ENCODE measurements at regions not wholly inside any gene's neighbourhood (a gene's known extent, or its start where the extent isn't known, plus 50 kb on each side); places are given as distances from the start of the nearest gene placed in this dataset.

DNA sequence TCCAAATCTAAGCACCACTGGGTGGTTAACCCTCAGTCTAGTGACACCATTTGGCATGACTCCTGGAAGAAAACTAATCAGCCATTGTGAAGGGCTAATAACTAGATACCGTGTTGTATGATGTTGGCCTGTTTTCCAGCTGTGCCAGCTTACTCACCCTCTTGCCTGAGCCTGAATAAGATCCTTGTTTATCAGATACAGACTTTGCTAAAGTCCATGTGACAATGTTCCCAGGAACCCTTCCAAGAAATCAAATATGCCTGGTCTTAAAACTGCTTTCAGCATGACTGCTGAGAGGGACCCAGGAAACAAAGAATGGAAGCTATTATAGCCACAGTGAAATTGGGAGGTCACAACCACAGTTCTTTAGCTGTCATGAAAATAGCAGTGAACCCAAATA, 640.8 kb upstream of the INTU start:
- DNase-seq, result no peak
- in situ Hi-C loops (cut with HindIII; ENCODE audit: low pct_ligation_motif_present, low sequenced_read_pairs), result no loop called here
- no peaks in the 10 kb centered on the region for H3K27me3 ChIP-seq (replicated peaks)

DNA sequence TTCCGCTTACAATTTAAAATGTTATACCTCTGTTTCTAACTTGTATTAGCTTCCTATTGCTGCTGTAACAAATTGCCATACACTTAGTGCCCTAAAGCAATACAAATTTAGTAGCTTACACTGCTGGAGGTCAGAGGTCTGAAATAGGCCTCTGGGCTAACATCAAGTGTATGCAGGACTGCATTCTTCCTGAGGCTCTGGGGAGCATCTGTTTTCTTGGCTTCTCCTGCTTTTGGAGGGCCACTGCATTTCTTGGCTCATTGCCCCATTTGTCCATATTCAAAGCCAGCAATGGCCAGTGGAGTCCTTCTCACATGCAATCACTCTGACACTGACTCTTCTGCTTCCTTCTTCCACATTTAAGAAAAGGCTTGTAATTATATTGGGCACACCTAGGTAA, 639.8 kb upstream of the INTU start:
- in situ Hi-C loops (cut with HindIII; ENCODE audit: low pct_ligation_motif_present, low sequenced_read_pairs), result no loop called here
- TF ChIP-seq, protein P1, sequence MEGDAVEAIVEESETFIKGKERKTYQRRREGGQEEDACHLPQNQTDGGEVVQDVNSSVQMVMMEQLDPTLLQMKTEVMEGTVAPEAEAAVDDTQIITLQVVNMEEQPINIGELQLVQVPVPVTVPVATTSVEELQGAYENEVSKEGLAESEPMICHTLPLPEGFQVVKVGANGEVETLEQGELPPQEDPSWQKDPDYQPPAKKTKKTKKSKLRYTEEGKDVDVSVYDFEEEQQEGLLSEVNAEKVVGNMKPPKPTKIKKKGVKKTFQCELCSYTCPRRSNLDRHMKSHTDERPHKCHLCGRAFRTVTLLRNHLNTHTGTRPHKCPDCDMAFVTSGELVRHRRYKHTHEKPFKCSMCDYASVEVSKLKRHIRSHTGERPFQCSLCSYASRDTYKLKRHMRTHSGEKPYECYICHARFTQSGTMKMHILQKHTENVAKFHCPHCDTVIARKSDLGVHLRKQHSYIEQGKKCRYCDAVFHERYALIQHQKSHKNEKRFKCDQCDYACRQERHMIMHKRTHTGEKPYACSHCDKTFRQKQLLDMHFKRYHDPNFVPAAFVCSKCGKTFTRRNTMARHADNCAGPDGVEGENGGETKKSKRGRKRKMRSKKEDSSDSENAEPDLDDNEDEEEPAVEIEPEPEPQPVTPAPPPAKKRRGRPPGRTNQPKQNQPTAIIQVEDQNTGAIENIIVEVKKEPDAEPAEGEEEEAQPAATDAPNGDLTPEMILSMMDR (IDR thresholded peaks at IDR 0.05; ENCODE audit: low read depth, low read length, missing control alignments), result no peak
- no peaks in the 10 kb centered on the region for H3K27me3 ChIP-seq (replicated peaks)
- DNase-seq, result no peak
- H3K36me3 ChIP-seq (replicated peaks), result no peaks in the 10 kb centered on the region
- H3K27ac ChIP-seq, result no peak overlapping the region
- no peak overlapping the region for H3K4me3 ChIP-seq (ENCODE audit: low read depth, low read length)

More for the DNA sequence above, 640.8 kb upstream of the INTU start:
- TF ChIP-seq, protein P1 (IDR thresholded peaks at IDR 0.05; ENCODE audit: low read depth, low read length, missing control alignments), result no peak
- Histone ChIP-seq H3K36me3 (replicated peaks) (no peaks in the 10 kb centered on the region), H3K4me3 (ENCODE audit: low read depth, low read length) (no peak overlapping the region), H3K27ac (no peak overlapping the region)

- in situ Hi-C loops (cut with HindIII; ENCODE audit: low pct_ligation_motif_present, low sequenced_read_pairs), result no loop called here
- TF ChIP-seq, protein P1 (IDR thresholded peaks at IDR 0.05; ENCODE audit: low read depth, low read length, missing control alignments), result no peak
- Histone ChIP-seq H3K4me3 (ENCODE audit: low read depth, low read length) (no peak overlapping the region), H3K27ac (no peak overlapping the region), H3K27me3 (replicated peaks) (no peaks in the 10 kb centered on the region), H3K36me3 (replicated peaks) (no peaks in the 10 kb centered on the region)
- DNase-seq, result no peak
Observed at GRCh38 chr4:126993351-126993750, 639.4 kb upstream of the INTU start.

GRCh38 chr4:126995235-126995634, 637.5 kb upstream of the INTU start:
- no peak overlapping the region for H3K27ac ChIP-seq
- H3K27me3 ChIP-seq (replicated peaks), result no peaks in the 10 kb centered on the region
- no peak for DNase-seq
- TF ChIP-seq, protein P1 (IDR thresholded peaks at IDR 0.05; ENCODE audit: low read depth, low read length, missing control alignments), result no peak
- H3K4me3 ChIP-seq (ENCODE audit: low read depth, low read length), result no peak overlapping the region
- no peaks in the 10 kb centered on the region for H3K36me3 ChIP-seq (replicated peaks)
- in situ Hi-C loops (cut with HindIII; ENCODE audit: low pct_ligation_motif_present, low sequenced_read_pairs), result no loop called here

DNA sequence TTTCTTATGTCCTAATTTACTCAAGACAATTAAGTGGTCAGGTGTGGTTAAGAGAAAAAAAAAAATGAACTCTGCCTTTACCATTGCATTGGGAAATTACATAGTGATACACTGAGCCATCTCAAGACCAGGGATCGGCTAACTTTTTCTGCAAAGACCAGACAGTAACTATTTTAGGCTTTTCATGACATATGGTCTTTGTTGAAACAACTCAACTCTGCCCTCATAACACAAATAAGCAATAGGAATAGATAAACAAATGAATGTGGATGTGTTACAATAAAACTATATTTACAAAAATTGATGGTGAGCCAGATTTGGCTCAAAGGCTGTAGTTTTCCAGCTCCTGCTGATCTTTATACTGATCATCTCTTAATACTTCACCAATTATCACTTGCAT, 632.6 kb upstream of the INTU start:
- Histone ChIP-seq H3K27ac (no peak overlapping the region), H3K36me3 (replicated peaks) (no peaks in the 10 kb centered on the region), H3K4me3 (ENCODE audit: low read depth, low read length) (no peak overlapping the region), H3K27me3 (replicated peaks) (no peaks in the 10 kb centered on the region)
- in situ Hi-C loops (cut with HindIII; ENCODE audit: low pct_ligation_motif_present, low sequenced_read_pairs), result no loop called here
- TF ChIP-seq, protein P1 (IDR thresholded peaks at IDR 0.05; ENCODE audit: low read depth, low read length, missing control alignments), result no peak
- DNase-seq, result no peak

DNA sequence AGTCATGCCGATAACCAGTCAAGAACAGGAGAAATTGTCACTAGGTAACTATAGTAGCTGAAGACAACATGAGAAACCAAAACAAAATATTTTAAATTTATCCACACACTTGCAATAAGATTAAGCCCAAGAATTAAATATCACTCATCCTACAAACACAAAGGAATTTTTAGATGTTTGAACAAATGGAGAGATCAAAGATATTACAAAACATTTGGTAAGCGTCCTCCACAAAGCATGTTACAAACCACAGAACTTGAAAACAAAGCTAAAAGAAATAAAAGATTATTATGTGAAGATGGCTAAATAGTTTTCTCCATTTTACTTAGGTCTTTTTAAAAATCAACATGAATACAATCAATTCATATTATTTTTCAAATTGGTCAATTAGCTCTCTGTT, 631.9 kb upstream of the INTU start:
- Histone ChIP-seq H3K27ac (no peak overlapping the region), H3K4me3 (ENCODE audit: low read depth, low read length) (no peak overlapping the region), H3K36me3 (replicated peaks) (no peaks in the 10 kb centered on the region), H3K27me3 (replicated peaks) (no peaks in the 10 kb centered on the region)
- DNase-seq, result no peak
- in situ Hi-C loops (cut with HindIII; ENCODE audit: low pct_ligation_motif_present, low sequenced_read_pairs), result no loop called here
- TF ChIP-seq, protein P1 (IDR thresholded peaks at IDR 0.05; ENCODE audit: low read depth, low read length, missing control alignments), result no peak
